ENCODE measurements at regions not wholly inside any gene's neighbourhood (a gene's known extent, or its start where the extent isn't known, plus 50 kb on each side); places are given as distances from the start of the nearest gene placed in this dataset.

DNA sequence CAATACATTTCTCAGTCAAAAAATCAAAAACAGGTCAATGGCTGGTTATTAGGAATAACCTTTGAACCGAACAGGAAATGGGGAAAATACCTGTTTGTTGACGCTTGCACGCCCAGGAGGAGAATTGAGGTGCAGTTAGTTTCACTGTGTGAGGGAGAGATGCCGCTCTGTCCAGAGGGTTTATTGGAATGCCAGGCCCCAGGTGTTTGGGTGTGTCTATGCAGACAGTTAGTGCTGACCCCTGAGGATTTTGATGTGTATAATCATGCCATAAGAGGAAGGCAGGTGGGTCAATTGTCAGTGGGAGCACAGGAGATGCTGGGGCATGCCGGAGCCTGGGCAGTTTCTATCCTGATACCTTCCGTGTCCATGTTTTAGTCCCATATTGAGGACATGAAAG, 100.8 kb upstream of the DIO3 start:
- peak; percentile 57 for DNase-seq (ENCODE audit: low spot score)

- peak; percentile 53 for DNase-seq (ENCODE audit: low spot score)
Measured at GRCh38 chr14:101460986-101461750, 100.1 kb upstream of the DIO3 start.

DNA sequence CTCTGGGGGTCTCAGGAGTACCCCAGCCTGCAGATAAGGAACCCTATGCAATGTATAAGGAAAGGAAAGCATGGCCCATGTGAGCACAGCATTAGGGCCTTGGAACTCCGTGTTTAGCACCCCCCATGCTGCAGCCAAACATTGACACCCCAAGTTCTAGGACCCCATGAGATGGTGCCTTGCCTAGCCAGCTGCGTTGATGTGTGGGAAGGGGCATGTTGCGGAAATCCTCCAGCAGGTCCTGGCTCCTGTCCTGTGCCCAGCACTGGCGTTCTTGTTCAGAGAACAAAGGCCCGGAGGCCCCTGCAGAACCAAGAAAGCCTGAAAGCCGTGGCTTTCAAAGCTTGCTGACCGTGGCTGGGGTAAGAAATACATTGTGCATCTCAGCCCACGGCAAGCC, 99.4 kb upstream of the DIO3 start:
- no peak for DNase-seq (ENCODE audit: low spot score)

- DNase-seq (ENCODE audit: low spot score) = peak; percentile 53
Measured at GRCh38 chr14:101462726-101463565, 98.3 kb upstream of the DIO3 start.

DNA sequence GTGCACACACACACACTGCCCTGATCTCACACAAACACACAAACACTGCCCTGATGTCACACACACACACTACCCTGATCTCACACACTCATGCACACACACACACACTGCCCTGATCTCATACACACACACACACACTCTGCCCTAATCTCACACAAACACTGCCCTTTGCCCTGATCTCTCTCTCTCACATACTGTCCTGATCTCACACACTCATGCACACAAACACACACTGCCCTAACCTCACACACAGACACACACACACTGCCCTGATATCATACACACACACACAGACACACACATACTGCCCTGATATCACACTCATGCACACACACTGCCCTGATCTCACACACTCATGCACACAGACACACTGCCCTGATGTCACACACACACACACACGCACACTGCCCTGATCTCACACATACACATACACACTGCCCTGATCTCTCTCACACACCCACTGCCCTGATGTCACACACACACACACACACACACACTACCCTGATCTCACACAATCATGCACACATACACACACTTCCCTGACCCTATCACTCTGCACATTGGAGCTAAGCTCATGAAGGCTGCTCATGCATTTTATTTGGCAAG, 97.6 kb upstream of the DIO3 start:
- peak; percentile 12 for DNase-seq (ENCODE audit: low spot score)

- peak; percentile 85 for DNase-seq (ENCODE audit: low spot score)
Measured at GRCh38 chr14:101464310-101464983, 96.8 kb upstream of the DIO3 start.

GRCh38 chr14:101464984-101465794, 96.1 kb upstream of the DIO3 start:
- DNase-seq (ENCODE audit: low spot score) = peak; percentile 77

DNA sequence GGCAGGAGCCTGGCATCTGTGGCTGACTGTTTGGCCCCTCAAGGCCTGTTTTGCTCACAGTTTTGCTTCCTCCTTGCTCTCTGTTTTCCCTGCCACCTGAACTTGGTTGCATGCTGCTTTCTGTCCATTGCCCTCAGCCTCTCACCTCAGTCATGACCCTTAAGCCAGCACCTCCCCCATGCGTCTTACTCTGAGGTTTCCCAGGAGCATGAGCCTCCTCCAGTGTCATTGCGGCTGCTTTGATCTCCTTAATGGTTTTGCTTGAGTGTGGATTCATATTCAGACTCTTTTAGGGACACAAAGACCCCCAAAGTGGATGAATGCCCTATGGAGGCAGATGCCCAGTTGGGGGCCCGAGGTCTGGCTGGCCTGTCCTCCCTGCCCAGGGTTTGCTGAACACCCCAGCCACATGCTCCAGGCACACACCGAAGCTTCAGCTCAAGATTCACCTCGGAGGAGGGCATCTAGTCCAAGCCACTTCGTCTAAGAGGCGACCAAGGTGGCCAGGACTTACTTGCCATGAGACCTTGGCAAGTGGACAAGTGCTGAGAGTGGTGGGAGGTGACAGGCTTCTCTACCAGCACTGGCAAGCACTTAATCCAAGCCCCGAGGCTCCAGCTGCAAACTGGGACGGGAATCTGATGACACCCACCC, 95.4 kb upstream of the DIO3 start:
- peak; percentile 57 for DNase-seq (ENCODE audit: low spot score)

DNA sequence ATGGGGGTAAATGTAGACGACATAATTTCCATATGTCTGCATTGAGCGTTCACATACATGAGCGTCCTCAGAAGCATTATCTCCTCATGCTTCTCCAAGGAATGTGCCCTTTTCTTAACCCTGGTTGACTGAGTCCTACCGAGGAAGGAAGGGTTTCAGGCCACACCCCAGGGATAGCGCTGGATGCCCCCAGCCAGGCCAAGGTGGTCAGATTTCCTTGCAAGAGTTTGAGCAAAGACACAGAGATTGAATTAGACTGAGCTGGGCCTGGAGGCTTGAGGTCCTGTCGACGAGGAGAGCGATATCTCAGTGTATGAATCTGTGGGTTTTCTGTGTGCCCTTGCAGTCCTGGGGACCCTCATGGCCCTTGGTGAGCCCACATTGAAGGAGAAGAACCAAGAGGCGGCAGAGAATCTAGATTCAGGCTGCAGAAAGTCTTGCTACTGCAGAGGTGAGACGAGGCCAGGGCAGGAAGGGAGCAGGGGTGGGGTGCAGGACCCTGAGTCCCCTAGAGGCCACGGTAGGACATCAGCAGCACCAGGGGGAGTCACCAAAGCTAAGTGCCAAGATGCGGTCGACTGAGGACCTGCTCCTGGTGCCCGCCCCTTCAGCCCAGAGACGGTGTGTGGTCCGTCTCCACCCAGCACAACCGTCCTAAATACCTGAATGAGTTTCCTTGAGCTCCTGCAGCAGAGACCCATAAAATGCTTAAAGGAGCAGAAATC, 94.7 kb upstream of the DIO3 start:
- DNase-seq (ENCODE audit: low spot score) = no peak

- no peak for DNase-seq (ENCODE audit: low spot score)
Measured at GRCh38 chr14:101467181-101467926, 93.9 kb upstream of the DIO3 start.

DNA sequence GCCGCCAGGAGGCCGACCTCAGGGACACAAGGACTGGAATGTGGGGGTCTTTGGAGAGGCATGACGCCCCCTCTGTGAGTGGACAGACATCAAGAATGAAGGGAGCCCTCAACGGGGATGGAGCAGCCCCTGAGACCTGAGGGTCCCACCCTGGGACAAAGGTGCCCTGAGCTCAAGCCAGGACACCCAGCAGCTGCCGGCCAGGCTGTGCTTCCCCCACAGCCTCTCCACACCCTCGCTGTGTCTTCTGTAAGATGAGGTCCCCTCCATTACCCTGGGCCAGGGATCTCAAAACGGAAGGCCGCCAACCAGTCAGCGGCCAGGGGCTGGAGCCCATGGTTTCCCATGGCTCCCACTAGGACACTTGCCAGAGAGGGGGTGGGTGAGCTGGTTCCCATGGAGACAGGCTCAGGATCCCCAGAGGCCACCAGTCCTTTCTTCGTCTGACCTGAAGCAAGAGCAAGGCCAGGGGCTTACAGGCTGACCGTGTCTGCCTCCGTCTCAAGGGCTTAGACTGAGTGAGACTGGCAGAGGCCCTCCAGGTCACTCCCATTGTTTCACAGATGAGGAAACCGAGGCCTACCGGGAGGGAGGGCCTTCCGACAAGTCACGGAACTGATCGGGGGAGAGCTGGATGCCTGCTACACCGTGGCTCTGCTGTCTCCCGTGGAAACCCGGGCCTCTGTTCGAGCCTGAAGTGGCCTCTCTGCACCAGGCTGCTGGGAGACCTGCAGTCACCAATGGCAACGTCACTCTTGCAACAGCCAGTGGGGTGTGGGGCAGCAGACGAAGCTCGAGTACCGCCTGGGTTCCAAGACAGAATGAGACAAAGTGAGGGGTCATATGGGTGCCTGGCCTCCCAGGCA, 91.7 kb upstream of the DIO3 start:
- peak; percentile 74 for DNase-seq (ENCODE audit: low spot score)

DNA sequence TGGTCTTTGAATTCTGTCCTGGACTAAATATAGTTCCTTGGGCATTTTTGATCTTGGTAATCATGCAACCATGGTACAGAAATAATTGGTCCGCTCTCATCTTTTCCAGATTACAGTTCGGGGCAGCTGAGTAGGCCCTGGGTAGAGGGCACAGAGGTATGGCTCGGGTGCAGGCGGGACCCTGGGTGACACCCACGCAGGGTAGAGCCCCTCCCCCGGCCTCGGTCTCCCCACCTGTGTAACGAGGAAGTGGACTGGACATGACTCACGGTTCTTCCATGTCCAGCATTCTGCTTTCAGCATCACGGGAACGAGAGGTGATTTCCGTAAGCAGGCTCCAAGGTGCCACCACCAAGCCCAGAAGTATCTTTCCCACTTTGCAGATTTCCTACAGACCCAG, 91.0 kb upstream of the DIO3 start:
- DNase-seq (ENCODE audit: low spot score) = no peak

- DNase-seq (ENCODE audit: low spot score) = peak; percentile 82
Measured at GRCh38 chr14:101471723-101472517, 89.4 kb upstream of the DIO3 start.

DNA sequence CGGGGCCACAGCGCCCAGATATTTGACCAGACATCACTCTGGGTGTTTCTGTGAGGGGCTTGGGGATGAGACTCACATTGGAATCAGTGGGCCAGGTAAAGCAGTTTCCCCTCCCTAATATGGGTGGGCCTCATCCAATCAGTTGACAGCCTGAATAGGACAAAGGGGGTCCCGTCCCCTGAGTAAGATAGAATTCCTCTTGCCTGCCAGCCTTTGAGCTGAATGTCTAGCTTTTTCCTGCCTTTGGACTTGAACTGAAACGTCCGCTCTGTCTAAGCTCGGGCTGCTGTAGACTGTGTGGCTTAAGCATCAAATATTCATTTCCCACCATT, 88.8 kb upstream of the DIO3 start:
- DNase-seq (ENCODE audit: low spot score) = peak; percentile 49

GRCh38 chr14:101473045-101473729, 88.1 kb upstream of the DIO3 start:
- DNase-seq (ENCODE audit: low spot score) = peak; percentile 64

DNA sequence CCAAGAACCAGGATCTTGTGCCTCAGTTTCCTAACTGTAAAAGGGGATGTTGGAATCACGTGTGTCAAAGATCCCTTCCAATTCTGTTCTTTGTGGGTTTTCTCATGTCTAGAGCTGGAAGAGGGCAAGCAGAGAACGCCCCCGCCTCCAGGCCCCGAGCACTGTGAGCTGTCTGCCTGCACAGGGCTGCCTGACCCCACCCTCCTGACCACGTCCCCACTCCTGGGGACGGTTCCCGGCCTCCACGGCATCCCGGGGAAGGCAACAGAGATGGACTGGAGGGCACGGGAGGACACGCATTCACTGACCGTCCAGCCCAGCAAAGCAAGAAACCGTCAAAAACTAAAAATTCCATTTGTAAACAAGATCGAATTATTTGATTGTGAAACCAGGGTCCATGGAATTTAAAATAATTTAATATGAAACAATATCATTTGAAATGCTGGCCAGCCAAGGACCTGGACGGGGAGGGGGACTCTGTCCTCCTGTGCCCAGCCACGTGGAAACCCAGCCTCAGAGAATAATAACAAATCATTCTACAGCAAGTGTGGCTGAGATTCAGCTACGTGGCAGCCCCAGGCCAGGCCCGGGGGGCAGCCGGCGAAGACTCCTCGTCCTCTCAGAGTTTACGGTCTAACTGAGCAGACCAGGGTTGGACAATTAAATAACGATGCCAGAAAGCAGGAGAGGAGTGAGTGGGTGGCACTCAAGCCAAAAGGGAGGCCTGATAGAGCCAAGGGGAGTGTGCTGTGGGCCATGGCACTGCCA, 87.3 kb upstream of the DIO3 start:
- DNase-seq (ENCODE audit: low spot score) = peak; percentile 84
